ENCODE measurements at regions not wholly inside any gene's neighbourhood (a gene's known extent, or its start where the extent isn't known, plus 50 kb on each side); places are given as distances from the start of the nearest gene placed in this dataset.

DNA sequence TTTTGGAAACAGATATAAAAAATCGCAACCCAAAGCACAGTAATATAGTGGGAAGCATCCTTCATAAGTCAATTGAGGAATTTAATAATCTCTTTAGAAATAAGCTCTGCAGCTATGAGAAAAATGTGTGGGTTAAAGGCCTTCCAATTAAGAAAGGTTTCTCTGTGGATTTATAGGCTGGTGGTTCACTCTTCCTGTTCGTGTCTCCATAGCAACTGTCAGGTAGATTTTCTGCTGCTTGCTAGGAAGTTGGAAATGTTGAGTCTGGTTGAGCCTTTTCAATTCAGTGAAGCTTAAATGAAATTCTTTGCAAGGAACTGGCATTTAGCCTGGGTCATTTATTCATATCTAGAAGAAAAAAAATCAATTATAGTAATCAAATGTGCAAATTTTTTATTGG lies 652.8 kb upstream of the CELF2 start:
- TF ChIP-seq CTCF (IDR thresholded peaks at IDR 0.05; ENCODE audit: poor library complexity) (no peak), EZH2phosphoT487 (IDR thresholded peaks at IDR 0.05; ENCODE audit: low read depth, severe bottlenecking, unreplicated experiment) (no peak)
